ENCODE measurements at regions not wholly inside any gene's neighbourhood (a gene's known extent, or its start where the extent isn't known, plus 50 kb on each side); places are given as distances from the start of the nearest gene placed in this dataset.

GRCh38 chr4:107247738-107248137 lies 211.6 kb upstream of the DKK2 start (continued):
- no peak for TF ChIP-seq ETS1 (IDR thresholded peaks at IDR 0.05)
- TF ChIP-seq CTCF (conservative IDR thresholded peaks at IDR 0.05; ENCODE audit: low read depth in 2 of 2) = no peak
- no peak for TF ChIP-seq ZNF462 (CRISPR knock-in tag; IDR thresholded peaks at IDR 0.05)

- Histone ChIP-seq H3K4me3 (no peak overlapping the region), H3K27me3 (ENCODE audit: insufficient read depth) (no peaks in the 10 kb centered on the region), H3K9me2 (ENCODE audit: insufficient read depth) (no peaks in the 10 kb centered on the region), H3K36me3 (ENCODE audit: insufficient read depth) (no peaks in the 10 kb centered on the region), H4K20me1 (replicated peaks; ENCODE audit: insufficient read depth) (no peaks in the 10 kb centered on the region), H3K4me1 (ENCODE audit: insufficient read depth) (no peaks in the 10 kb centered on the region), H3F3A (replicated peaks; ENCODE audit: low read depth) (no peaks in the 10 kb centered on the region), H3K79me2 (replicated peaks; ENCODE audit: insufficient read depth) (no peaks in the 10 kb centered on the region), H3K4me2 (no peak overlapping the region), H3K27ac (ENCODE audit: low read depth) (no peak overlapping the region), H2AFZ (no peak overlapping the region)
- no peaks in the 10 kb centered on the region for H3K9me3 Mint-ChIP-seq
- no peak overlapping the region for H3K4me3 Mint-ChIP-seq
- H3K4me1 Mint-ChIP-seq = peaks cover 8% of the 10 kb centered on the region; the same call in 2 of the 3 replicates
- ATAC-seq = no peak
- DNase-seq (ENCODE audit: low spot score) = no peak
- no peaks in the 10 kb centered on the region for H3K27me3 Mint-ChIP-seq (ENCODE audit: insufficient read depth, low read depth, poor library complexity)
- no peak overlapping the region for H3K27ac Mint-ChIP-seq
- no peaks in the 10 kb centered on the region for H3K36me3 Mint-ChIP-seq (ENCODE audit: low read depth)
- TF ChIP-seq NANOG (IDR thresholded peaks at IDR 0.05; ENCODE audit: borderline replicate concordance) (no peak), JUNB (IDR thresholded peaks at IDR 0.05; ENCODE audit: unreplicated experiment) (no peak), STAT1 (IDR thresholded peaks at IDR 0.05; ENCODE audit: unreplicated experiment) (no peak), REST (IDR thresholded peaks at IDR 0.05; ENCODE audit: unreplicated experiment) (no peak), POLR2AphosphoS5 (IDR thresholded peaks at IDR 0.05; ENCODE audit: low read depth) (no peak), EZH2 (IDR thresholded peaks at IDR 0.05; ENCODE audit: low read depth, unreplicated experiment) (no peak), ZNF331 (CRISPR knock-in tag; IDR thresholded peaks at IDR 0.05; ENCODE audit: low read depth) (no peak)
Measured at GRCh38 chr4:107246761-107247160, 210.6 kb upstream of the DKK2 start.

Measured in GM23338 (cell line).